AG20443 (cell line): ENCODE measurements at regions not wholly inside any gene's neighbourhood (a gene's known extent, or its start where the extent isn't known, plus 50 kb on each side); places are given as distances from the start of the nearest gene placed in this dataset.
"Not testable (repeated sequence)": the region's sequence is repeated elsewhere in the genome, so short reads cannot be mapped to it uniquely, and the experiment has no call there.

Experiments
- DNase-seq: peaks from one replicate; pipeline ENCODE4 v3.0.0; 2012; ENCODE audit warnings: low spot score, mixed read lengths

GRCh38 chr13:90946125-90946524 is 401.4 kb upstream of the MIR17HG start:
- DNase-seq: not testable (repeated sequence)

- no peak for DNase-seq
Measured at GRCh38 chr13:90947976-90948375, 399.5 kb upstream of the MIR17HG start.

GRCh38 chr13:90950160-90950559 is 397.3 kb upstream of the MIR17HG start:
- no peak for DNase-seq

DNA sequence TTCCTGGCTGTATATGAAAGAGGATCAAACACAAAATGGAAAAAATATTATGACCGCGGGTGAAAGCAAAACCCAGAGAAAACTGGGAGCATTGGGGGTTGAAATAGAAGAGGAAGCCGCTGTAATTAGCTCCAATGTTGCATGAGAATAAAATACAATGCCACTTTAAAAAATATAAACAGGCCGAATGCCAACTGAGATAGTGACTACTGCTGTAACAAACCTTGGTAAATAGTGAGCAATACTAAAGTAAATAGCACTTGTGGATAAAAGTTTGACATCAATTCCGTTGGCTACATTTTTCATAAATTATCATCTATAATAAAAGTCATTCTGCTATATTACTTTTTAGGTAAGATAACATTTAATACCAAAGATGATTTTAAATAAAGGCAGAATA is 395.8 kb upstream of the MIR17HG start:
- DNase-seq: no peak

GRCh38 chr13:90952326-90952725 is 395.2 kb upstream of the MIR17HG start:
- DNase-seq: no peak

GRCh38 chr13:90954605-90955195 is 392.8 kb upstream of the MIR17HG start:
- DNase-seq: no peak

GRCh38 chr13:90956031-90956430 is 391.5 kb upstream of the MIR17HG start:
- DNase-seq: no peak

DNA sequence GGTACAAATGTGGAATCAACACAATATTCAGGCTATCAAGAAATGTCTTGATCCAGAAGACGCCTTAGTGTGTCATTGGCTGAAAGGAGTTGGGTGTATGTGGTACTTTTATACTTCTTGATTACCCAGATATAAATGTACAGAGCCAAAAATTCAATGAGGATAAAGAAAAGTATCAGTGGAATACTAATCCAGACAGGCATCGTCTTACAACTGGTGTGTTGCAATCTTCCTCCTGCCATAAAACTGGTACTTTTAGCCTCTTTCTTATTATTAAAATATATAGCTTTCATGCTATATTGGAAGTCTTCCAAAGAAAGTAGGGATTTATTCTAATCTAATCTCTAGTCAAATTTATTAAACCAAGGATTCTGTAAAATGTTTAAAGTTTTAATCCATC is 388.6 kb upstream of the MIR17HG start:
- DNase-seq: no peak

DNA sequence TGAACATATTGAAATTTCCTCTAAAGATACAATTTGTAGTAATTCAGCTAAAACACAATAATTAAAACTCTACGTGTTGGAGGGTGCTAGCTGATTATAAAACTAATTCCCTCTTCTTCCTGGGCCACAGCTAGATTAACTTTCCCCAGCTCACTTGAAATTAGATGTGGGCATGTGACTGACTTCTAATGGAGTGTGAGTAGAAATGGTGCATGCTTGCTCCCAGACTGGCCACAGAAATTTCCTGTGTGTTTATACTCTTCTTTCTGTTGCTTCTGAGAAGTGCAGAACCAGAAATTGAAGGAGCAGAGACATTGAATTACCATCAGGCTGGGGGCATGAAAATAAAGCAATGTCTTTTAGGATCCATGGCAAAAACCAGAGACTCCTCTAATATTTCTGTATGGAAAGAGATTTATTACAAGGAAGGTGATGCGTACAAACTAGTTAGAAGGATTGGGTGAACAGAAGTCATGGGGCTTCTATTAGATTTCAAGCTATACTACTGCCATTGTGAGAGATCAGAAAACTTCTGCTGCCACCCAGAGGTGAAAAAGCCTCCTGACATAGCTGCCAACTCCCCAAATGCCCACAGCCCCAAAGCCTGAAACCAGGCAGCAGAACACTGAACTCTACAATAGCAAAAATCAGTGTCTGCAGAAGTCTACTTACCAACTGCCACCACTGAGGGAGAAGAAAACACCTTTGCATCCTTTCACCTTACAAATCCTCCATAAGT is 379.2 kb upstream of the MIR17HG start:
- DNase-seq: peak; percentile 32

DNA sequence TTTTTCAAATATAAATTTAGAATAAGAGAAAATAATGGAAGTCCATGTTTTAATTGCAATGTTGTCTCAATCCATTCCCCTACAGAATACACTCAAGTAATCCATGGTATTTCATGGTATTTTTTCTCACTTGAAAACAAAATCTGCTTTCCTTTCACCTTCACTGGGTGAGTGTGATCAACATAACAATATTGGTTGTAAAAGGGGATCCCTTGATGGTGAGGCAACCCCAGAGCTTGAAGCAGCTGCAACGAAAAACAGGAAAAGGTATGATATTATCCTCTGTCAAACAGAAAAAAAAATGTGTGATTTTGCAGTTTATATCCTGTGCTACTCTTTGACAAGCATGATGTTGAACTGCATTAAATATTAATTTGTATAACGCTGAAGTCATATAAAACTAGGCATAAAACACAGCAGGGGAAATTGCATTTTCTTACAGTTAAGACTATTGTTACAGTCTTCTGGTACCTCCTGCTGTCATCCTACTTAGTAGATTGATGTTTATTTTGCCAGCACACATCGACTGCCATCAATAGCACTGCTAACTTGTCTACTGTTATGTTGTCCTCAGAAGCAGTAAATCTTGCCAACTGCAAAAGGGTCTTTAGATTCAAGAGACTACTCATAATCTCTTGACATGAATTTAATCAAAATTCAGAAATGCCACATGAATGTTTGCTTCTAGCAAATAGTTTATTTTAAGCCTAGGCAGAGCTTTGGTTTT is 373.1 kb upstream of the MIR17HG start:
- no peak for DNase-seq

GRCh38 chr13:90979059-90979458 is 368.4 kb upstream of the MIR17HG start:
- no peak for DNase-seq

GRCh38 chr13:90984756-90985155 is 362.7 kb upstream of the MIR17HG start:
- DNase-seq: no peak

DNA sequence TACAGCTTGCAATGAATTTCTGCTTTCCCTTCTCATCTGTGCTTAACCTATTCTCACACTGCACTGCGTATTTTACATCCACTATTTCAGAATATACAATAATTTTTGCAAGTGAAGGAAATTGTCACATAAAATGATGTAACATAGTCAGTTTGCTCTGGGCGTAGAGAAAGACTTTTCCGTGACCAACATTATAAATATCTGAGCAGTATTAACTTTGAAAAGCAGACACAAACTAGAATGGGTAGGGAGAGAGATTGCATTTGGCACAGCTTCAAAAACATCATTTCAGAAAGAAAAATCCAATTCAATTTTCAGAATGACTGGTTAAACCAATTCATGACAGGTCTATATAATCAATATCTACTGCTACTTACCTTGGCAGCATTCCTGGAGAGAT is 352.5 kb upstream of the MIR17HG start:
- no peak for DNase-seq

GRCh38 chr13:90995614-90996013 is 351.9 kb upstream of the MIR17HG start:
- no peak for DNase-seq

DNA sequence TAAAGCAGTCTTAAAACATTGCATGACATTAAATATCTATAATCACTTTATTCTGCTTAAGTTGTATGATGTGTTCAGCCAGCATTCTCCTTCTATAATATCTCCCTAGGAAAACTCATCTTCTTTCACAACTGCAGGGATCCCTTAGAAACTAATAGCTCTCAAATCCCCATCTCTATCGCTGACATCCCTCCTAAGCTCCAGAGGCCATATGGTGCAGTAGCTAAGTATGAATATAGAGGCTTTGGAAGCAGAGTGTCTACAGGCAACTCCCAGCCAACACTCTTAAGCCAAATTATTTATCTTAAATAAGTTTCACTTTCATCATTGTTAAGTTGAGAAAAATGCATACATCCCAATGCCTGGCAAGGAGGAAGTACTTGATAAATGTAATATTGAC is 349.5 kb upstream of the MIR17HG start:
- DNase-seq: no peak

GRCh38 chr13:90999401-90999800 is 348.1 kb upstream of the MIR17HG start:
- no peak for DNase-seq

DNA sequence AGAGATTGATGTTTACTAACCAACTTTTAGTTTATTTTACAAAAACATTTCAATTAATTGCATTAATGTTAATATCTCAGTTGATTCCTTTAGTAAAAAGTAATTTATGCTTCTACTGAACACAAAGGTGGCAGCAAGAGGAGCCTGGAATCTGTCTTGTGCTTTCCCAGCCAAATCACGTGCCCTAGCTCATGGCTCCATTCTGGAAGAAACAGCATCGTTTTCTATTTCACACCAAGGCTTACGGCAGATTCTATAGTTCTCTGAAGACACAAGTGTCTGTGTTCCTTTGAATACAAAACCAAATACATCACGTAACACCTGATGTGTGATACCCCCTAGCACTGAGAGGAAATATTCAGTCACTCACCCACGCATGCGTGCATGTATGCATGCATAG is 346.1 kb upstream of the MIR17HG start:
- no peak for DNase-seq

DNA sequence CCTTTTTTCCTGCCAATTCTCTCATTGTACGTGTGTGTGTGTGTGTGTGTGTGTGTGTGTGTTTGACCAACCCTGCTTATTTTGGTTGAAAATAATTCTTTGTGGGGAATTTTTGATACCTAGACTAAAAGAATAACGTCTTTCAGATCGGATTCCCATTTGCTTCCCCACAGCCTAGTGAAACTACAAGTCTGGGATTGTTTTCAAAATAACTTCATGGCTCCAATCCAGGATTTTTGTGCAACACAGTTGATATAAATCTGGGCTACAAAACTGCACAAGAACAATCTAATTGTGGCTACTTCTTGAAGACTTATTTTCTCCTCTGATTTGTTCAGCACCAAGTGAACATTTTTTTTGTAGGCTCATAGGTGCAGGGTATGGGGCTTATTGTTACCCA is 332.8 kb upstream of the MIR17HG start:
- no peak for DNase-seq

DNA sequence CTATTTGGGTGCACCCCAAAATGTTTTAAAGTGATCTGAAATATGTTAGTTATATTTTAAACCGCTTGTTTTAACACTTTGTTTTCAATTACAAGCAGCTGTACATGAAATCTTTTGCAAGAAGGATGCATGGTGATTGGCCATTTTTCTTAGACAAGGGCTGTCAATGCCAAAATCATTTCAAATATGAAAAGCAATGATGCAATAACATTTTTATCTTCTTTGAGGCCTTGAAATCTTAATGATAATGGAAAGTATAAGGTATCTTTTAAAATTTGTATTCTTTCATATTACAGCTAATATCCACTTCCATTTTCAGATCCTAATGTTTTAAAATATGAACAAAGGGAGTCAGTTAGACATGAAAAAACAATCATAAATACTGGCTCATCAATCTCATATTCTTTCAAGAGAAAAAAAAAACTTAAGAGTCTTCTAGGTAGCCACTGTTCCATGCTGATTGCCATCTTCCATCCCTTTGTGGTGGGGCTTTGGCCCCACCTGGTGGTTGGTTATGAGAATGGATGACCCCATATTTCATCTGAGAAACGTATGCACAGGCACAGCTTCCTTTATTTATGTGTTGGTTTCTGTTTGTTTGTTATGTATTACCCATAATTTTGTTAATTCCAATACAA is 330.3 kb upstream of the MIR17HG start:
- DNase-seq: peak; percentile 73

DNA sequence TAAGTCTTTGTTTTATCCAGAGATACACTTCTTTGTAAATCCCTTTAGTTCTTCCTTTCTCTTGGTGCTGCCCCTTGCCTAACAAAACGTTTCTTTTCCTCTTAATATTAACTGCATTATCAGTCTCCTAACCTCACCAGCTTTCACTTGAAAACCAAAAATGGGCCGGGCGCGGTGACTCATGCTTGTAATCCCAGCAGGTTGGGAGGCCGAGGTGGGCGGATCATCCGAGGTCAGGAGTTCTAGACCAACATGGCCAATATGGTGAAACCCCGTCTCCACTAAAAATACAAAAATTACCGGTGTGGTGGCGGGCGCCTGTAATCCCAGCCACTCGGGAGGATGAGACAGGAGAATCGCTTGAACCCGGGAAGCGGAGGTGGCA is 329.8 kb upstream of the MIR17HG start:
- no peak for DNase-seq

- no peak for DNase-seq
Measured at GRCh38 chr13:91020461-91021034, 326.9 kb upstream of the MIR17HG start.

DNA sequence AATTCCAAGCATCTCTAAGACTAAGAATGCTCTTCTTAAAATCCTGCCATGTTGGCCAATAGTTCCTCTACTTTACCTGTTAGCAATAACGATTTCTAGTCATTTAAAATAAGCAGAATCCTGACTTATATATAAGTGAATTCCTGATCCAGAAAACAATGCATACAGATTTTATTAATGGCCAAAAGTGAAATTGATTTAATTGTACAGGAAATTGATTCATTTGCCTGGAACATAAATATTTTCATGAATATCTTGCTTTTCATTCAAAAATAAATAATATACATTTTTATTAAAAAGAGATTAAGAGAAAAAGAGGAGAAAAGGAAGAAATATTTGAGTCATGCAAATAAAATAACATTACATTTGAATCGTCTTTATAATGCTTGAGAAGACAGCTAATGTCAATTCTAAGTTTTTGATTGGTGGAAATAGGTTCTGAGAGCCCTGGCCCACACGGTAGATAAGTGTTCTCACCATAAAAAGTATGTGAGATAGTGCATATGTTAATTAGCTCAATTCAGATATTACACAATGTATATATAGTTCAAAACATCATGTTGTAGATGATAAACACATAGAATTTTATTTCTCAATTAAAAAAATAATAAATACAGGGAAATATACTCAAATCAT is 323.2 kb upstream of the MIR17HG start:
- DNase-seq: no peak
